Smooth muscle cell (in vitro differentiated cells): ENCODE measurements at regions not wholly inside any gene's neighbourhood (a gene's known extent, or its start where the extent isn't known, plus 50 kb on each side); places are given as distances from the start of the nearest gene placed in this dataset.
"Not testable (repeated sequence)": the region's sequence is repeated elsewhere in the genome, so short reads cannot be mapped to it uniquely, and the experiment has no call there.

Source experiments
- DNase-seq: peaks from one replicate; lab custom pipeline; 2025; ENCODE audit not compliant: unreplicated experiment; lab: John Stamatoyannopoulos, UW
- H2AFZ ChIP-seq: fragments of 200-600 bp; sonication (generic); 2 replicates; pipeline ENCODE4 v1.6.0; 2016; ENCODE audit warnings: antibody characterized with exemption, low read depth, mild to moderate bottlenecking
- H3F3A ChIP-seq: fragments of 200-600 bp; sonication (generic); 2 replicates; pipeline ENCODE4 v1.6.0; 2017; ENCODE audit warnings: antibody characterized with exemption, low read depth
- H3K27ac ChIP-seq: fragments of 200-600 bp; sonication (generic); 2 replicates; pipeline ENCODE4 v1.5.1; 2016; ENCODE audit warnings: low read depth, mild to moderate bottlenecking
- H3K27me3 ChIP-seq: fragments of 200-600 bp; sonication (generic); 2 replicates; pipeline ENCODE4 v1.6.1; 2016; ENCODE audit warnings: low read depth, mild to moderate bottlenecking
- H3K36me3 ChIP-seq: fragments of 200-600 bp; sonication (generic); 2 replicates; pipeline ENCODE4 v1.5.1; 2016; ENCODE audit warnings: low read depth
- H3K4me1 ChIP-seq: fragments of 200-600 bp; sonication (generic); 2 replicates; pipeline ENCODE4 v1.5.1; 2016; ENCODE audit warnings: low read depth
- H3K4me2 ChIP-seq: fragments of 200-600 bp; sonication (generic); 2 replicates; pipeline ENCODE4 v1.6.0; 2016; ENCODE audit warnings: mild to moderate bottlenecking
- H3K4me3 ChIP-seq: fragments of 200-600 bp; sonication (generic); 2 replicates; pipeline ENCODE4 v1.5.1; 2016; ENCODE audit warnings: mild to moderate bottlenecking
- H3K79me2 ChIP-seq: fragments of 200-600 bp; sonication (generic); 2 replicates; pipeline ENCODE4 v1.6.0; 2016; ENCODE audit warnings: low read depth, mild to moderate bottlenecking
- H3K9ac ChIP-seq: fragments of 200-600 bp; sonication (generic); 2 replicates; pipeline ENCODE4 v1.6.0; 2016; ENCODE audit warnings: low read depth
- H3K9me3 ChIP-seq: fragments of 200-600 bp; sonication (generic); replicated peaks from 2 replicates; pipeline ENCODE4 v1.5.1; 2016; ENCODE audit warnings: low read depth
- H4K20me1 ChIP-seq: fragments of 200-600 bp; sonication (generic); 2 replicates; pipeline ENCODE4 v1.6.0; 2016; ENCODE audit warnings: low read depth
- CTCF ChIP-seq: fragments of 200-600 bp; sonication (generic); IDR thresholded peaks from 2 replicates; pipeline ENCODE4 v1.5.1; 2017; ENCODE audit warnings: borderline replicate concordance, mild to moderate bottlenecking, antibody characterized with exemption; ENCODE audit not compliant: insufficient read depth, poor library complexity, severe bottlenecking
- WGBS: methylation state at CpG from one replicate; pipeline ENCODE4 v1.1.7; 2016; ENCODE audit warnings: low lambda C conversion rate; 5-methylcytosine and 5-hydroxymethylcytosine counted together

DNA sequence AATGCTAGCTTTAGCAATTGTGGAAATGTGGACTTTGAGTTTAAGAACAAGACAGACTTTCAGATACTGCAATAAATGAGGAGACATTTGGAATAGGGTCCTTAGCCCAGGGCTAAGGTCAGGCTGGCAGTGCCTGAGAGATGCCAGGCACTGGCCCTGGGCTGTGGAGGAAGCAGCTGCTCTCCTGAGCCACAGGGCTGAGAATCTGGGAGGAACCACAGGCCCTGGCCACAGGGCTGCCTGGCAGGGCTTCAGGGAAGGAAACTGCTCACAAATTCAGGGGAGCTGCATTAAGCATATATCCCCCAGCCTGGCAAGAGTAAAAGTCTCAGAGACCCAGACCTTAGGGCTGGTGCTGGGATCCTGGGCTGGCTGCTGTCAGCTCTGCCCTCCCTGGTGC is 305.1 kb downstream of the RPIA start:
- not testable (repeated sequence) for H3K27me3 ChIP-seq, H3K27ac ChIP-seq, H4K20me1 ChIP-seq

DNA sequence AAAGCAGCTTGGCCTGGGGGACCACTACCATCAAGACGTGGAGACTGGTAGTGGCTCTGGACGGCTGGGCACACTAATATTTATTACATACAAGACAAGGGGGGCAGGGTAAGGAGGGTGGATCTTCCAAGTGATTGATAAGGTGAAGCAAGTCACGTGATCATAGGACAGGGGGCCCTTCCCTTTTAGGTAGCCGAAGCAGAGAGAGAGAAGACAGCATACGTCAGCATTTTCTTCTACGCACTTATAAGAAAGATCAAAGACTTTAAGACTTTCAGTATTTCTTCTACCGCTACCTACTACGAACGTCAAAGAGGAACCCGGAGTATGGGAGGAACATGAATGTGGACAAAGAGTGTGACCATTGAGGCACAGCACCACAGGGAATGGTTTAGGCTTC is 307.9 kb downstream of the RPIA start:
- no peak for TF ChIP-seq CTCF
- WGBS = 79% methylated on average over 10 of the region's 10 CpGs
- H4K20me1 ChIP-seq = no peaks in the 10 kb centered on the region
- H3K9me3 ChIP-seq = peaks cover 17% of the 10 kb centered on the region
- no peaks in the 10 kb centered on the region for H3K4me1 ChIP-seq
- no peak overlapping the region for H3K27ac ChIP-seq
- no peak overlapping the region for H3K9ac ChIP-seq
- no peak overlapping the region for H2AFZ ChIP-seq
- H3K4me3 ChIP-seq = no peak overlapping the region
- H3K79me2 ChIP-seq = no peaks in the 10 kb centered on the region
- no peak for DNase-seq
- H3K36me3 ChIP-seq = no peaks in the 10 kb centered on the region
- H3K27me3 ChIP-seq = no peaks in the 10 kb centered on the region
- H3K4me2 ChIP-seq = no peak overlapping the region
- no peaks in the 10 kb centered on the region for H3F3A ChIP-seq

More for the DNA sequence above, 305.1 kb downstream of the RPIA start:
- not testable (repeated sequence) for H3K4me1 ChIP-seq, DNase-seq, H3K9me3 ChIP-seq, H3K79me2 ChIP-seq, H3K36me3 ChIP-seq, H3K4me3 ChIP-seq, H3F3A ChIP-seq, H3K9ac ChIP-seq, H3K4me2 ChIP-seq, H2AFZ ChIP-seq

GRCh38 chr2:89000235-89000634 is 308.8 kb downstream of the RPIA start:
- Histone ChIP-seq H3K27ac (no peak overlapping the region), H3K27me3 (no peaks in the 10 kb centered on the region), H3K4me3 (no peak overlapping the region), H2AFZ (no peak overlapping the region), H3K79me2 (no peaks in the 10 kb centered on the region), H3K36me3 (no peaks in the 10 kb centered on the region), H4K20me1 (no peaks in the 10 kb centered on the region), H3K9me3 (peaks cover 18% of the 10 kb centered on the region), H3K9ac (no peak overlapping the region), H3F3A (no peaks in the 10 kb centered on the region), H3K4me2 (no peak overlapping the region), H3K4me1 (no peaks in the 10 kb centered on the region)
- TF ChIP-seq CTCF = no peak
- 64% methylated on average over 5 of the region's 5 CpGs for WGBS
- no peak for DNase-seq

- DNase-seq, H3K9ac ChIP-seq, H3K36me3 ChIP-seq, H2AFZ ChIP-seq, H3K27ac ChIP-seq, H3F3A ChIP-seq, H3K4me3 ChIP-seq, H3K4me2 ChIP-seq, H3K4me1 ChIP-seq, H3K79me2 ChIP-seq, H3K27me3 ChIP-seq, H4K20me1 ChIP-seq: not testable (repeated sequence)
- WGBS = 82% methylated on average over 1 of the region's 1 CpG
- peaks cover 18% of the 10 kb centered on the region for H3K9me3 ChIP-seq
These were observed 312.8 kb downstream of the RPIA start for GRCh38 chr2:89004238-89004637.

DNA sequence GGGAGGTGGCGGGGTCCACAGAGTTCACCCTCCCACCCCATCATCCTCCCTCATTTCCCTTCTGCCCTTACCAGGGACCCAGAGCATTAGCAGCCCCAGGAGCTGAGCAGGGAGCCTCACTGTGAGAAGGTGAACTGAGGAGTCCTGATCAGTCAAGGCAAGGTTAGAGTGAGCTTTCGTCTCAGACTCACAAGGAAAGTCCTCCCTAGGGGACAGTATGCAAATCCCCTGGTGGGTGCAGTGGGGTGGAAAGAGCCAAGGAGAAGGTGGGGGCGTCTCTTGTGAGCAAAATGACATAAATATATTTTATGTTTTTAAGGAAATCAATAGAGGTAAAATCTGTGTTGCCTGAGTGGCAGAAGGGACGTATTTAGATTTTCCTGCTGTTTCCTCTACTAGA is 329.1 kb downstream of the RPIA start:
- not testable (repeated sequence) for H4K20me1 ChIP-seq, DNase-seq, H3F3A ChIP-seq, H3K4me2 ChIP-seq, H3K4me3 ChIP-seq, H3K9me3 ChIP-seq, H2AFZ ChIP-seq, H3K79me2 ChIP-seq, H3K36me3 ChIP-seq, H3K4me1 ChIP-seq, H3K9ac ChIP-seq, H3K27ac ChIP-seq, H3K27me3 ChIP-seq
- 49% methylated on average over 3 of the region's 4 CpGs for WGBS

DNA sequence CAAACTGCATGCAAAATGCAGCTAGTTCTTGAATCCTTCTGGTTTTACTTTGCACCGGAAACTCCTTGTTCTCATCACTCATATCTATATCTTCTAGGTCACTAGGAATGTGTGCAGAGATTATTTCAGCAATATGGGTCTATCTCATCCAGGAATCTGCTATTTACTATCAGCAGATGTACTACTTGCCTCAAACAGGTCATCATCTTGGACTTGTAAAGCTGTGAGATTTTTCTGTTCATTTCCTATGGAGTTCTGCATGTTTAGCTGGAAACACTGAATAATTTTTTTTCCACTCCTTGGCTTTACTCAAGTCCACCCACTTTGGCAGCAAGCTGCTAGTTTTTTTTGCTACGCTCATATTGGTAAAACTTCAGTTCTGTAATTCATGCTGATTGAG is 334.8 kb downstream of the RPIA start:
- not testable (repeated sequence) for H3K4me1 ChIP-seq, H3K79me2 ChIP-seq, H3F3A ChIP-seq, DNase-seq, H3K4me3 ChIP-seq, H3K27ac ChIP-seq, H3K9ac ChIP-seq, H3K9me3 ChIP-seq, H3K36me3 ChIP-seq, H3K27me3 ChIP-seq, H4K20me1 ChIP-seq, H2AFZ ChIP-seq, H3K4me2 ChIP-seq
- WGBS = 79% methylated on average over 2 of the region's 2 CpGs

- not testable (repeated sequence) for H3K9ac ChIP-seq, H3K4me2 ChIP-seq, H2AFZ ChIP-seq, H3K9me3 ChIP-seq, H3K27ac ChIP-seq, H3K79me2 ChIP-seq, H3K4me1 ChIP-seq, H3K27me3 ChIP-seq, H3F3A ChIP-seq, H3K36me3 ChIP-seq, H4K20me1 ChIP-seq, H3K4me3 ChIP-seq, DNase-seq
- 53% methylated on average over 2 of the region's 2 CpGs for WGBS
These were observed 335.6 kb downstream of the RPIA start for GRCh38 chr2:89027115-89027514.

DNA sequence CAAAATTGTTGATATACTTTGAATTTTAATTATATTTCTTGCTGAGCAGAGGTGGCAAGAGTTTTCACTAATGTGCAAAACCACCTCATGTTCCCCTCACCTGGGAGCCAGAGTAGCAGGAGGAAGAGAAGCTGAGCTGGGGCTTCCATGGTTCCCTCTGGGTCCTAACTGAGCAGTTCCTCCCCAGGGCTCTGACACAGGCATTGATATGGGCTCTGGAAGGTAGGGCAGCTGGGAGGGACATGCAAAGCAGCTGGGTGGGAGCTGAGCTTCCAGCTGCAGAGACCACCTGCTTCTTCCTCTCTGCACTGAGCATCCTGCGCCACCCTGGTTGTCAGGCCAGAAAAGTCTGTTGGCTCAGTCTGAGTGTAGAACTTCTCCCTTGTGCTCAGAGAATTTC is 336.1 kb downstream of the RPIA start:
- not testable (repeated sequence) for H3K9me3 ChIP-seq, H3K4me2 ChIP-seq, H3K79me2 ChIP-seq, H3K4me1 ChIP-seq, H3K27me3 ChIP-seq, DNase-seq, H3K36me3 ChIP-seq, H3K27ac ChIP-seq, H2AFZ ChIP-seq, H4K20me1 ChIP-seq, H3K9ac ChIP-seq, H3F3A ChIP-seq, H3K4me3 ChIP-seq
- 92% methylated on average over 1 of the region's 1 CpG for WGBS
